ENCODE measurements at regions not wholly inside any gene's neighbourhood (a gene's known extent, or its start where the extent isn't known, plus 50 kb on each side); places are given as distances from the start of the nearest gene placed in this dataset.

DNA sequence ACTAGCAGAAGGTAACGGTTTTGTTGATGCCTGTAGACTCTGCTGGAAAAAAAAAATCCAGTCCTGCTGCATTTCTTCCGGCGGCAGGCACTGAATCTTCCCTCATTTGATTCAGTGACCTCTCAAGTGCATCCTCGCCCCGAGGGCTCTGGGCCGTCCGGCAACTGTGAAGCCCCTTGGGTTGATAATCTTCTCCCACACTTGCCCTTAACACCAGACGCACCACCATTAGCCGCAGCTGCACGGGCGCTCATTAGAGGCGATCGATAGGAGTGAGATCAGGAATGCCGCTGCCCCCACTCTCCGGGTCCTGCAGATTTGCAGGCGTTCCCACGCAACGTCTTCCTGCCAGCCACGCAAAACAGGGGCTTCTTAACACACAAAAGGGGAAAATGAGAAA lies 200.0 kb upstream of the MKI67 start:
- H3K4me2 ChIP-seq (ENCODE audit: insufficient read depth, low read length) = no peak overlapping the region
- H4K20me1 ChIP-seq (replicated peaks; ENCODE audit: control insufficient read depth, extremely low read depth, insufficient read depth, low read length) = no peaks in the 10 kb centered on the region

More for the DNA sequence above, 200.0 kb upstream of the MKI67 start:
- Histone ChIP-seq H3K9ac (replicated peaks; ENCODE audit: extremely low read depth, insufficient read depth, low read length) (no peak overlapping the region), H2AFZ (ENCODE audit: low read depth, low read length) (no peak overlapping the region), H3K36me3 (ENCODE audit: control insufficient read depth in 2 of 2, extremely low read depth in 1 of 2, insufficient read depth in 2 of 2, low read length in 2 of 2) (no peaks in the 10 kb centered on the region), H3K9me1 (replicated peaks; ENCODE audit: control insufficient read depth, extremely low read depth, insufficient read depth, low read length) (no peaks in the 10 kb centered on the region), H3K4me1 (ENCODE audit: control insufficient read depth, extremely low read depth, insufficient read depth, low read length) (no peaks in the 10 kb centered on the region), H3K79me2 (ENCODE audit: control insufficient read depth, insufficient read depth, low read length) (no peaks in the 10 kb centered on the region), H3K27ac (ENCODE audit: insufficient read depth, low read depth, low read length) (no peak overlapping the region), H3K4me3 (replicated peaks in 1 of 3; ENCODE audit: insufficient read depth in 1 of 3, low read depth in 1 of 3, low read length in 3 of 3) (no peak overlapping the region), H3K9me3 (replicated peaks; ENCODE audit: control insufficient read depth, insufficient read depth, low read length) (no peaks in the 10 kb centered on the region), H3K27me3 (ENCODE audit: control insufficient read depth in 2 of 2, insufficient read depth in 2 of 2, low read length in 2 of 2) (no peaks in the 10 kb centered on the region)
- CTCF ChIA-PET = no interaction called here
- TF ChIP-seq GATA2 (IDR thresholded peaks at IDR 0.05; ENCODE audit: insufficient read depth, insufficient read length, low read depth, low read length) (no peak), POLR2AphosphoS5 (IDR thresholded peaks at IDR 0.05; ENCODE audit: insufficient read depth, low read depth, low read length) (no peak), JUN (IDR thresholded peaks at IDR 0.05; ENCODE audit: borderline replicate concordance, insufficient read depth, insufficient read length, low read depth) (no peak), MYC (IDR thresholded peaks at IDR 0.05; ENCODE audit: low read depth, low read length) (no peak), POLR2A (IDR thresholded peaks at IDR 0.05; ENCODE audit: low read depth, low read length) (no peak), FOS (IDR thresholded peaks at IDR 0.05; ENCODE audit: borderline replicate concordance, insufficient read depth, low read length) (no peak), EZH2 (IDR thresholded peaks at IDR 0.05; ENCODE audit: borderline replicate concordance, low read depth, low read length, severe bottlenecking) (no peak)
- TF ChIP-seq, protein P1, sequence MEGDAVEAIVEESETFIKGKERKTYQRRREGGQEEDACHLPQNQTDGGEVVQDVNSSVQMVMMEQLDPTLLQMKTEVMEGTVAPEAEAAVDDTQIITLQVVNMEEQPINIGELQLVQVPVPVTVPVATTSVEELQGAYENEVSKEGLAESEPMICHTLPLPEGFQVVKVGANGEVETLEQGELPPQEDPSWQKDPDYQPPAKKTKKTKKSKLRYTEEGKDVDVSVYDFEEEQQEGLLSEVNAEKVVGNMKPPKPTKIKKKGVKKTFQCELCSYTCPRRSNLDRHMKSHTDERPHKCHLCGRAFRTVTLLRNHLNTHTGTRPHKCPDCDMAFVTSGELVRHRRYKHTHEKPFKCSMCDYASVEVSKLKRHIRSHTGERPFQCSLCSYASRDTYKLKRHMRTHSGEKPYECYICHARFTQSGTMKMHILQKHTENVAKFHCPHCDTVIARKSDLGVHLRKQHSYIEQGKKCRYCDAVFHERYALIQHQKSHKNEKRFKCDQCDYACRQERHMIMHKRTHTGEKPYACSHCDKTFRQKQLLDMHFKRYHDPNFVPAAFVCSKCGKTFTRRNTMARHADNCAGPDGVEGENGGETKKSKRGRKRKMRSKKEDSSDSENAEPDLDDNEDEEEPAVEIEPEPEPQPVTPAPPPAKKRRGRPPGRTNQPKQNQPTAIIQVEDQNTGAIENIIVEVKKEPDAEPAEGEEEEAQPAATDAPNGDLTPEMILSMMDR (IDR thresholded peaks at IDR 0.05; ENCODE audit: extremely low read depth in 1 of 2, insufficient read depth in 1 of 2, low read depth in 1 of 2, low read length in 2 of 2) = no peak
- TF ChIP-seq, protein P2, sequence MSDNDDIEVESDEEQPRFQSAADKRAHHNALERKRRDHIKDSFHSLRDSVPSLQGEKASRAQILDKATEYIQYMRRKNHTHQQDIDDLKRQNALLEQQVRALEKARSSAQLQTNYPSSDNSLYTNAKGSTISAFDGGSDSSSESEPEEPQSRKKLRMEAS (IDR thresholded peaks at IDR 0.05; ENCODE audit: insufficient read depth, insufficient read length) = no peak
- BruUV-seq (replicated peaks) = no TSS peak
- no peak for DNase-seq (ENCODE audit: low read depth, low spot score)
- dilution Hi-C loops (cut with MboI; ENCODE audit: extremely low pct_ligation_motif_present, low sequenced_read_pairs) (no loop called here), intact Hi-C loops (cut with micrococcal nuclease) (no loop called here)
- POLR2A ChIA-PET = no interaction called here
- FAIRE-seq = no peak
